Loucy (cell line): ENCODE measurements at regions not wholly inside any gene's neighbourhood (a gene's known extent, or its start where the extent isn't known, plus 50 kb on each side); places are given as distances from the start of the nearest gene placed in this dataset.

Experiments
- H2AFZ ChIP-seq: fragments of 200-600 bp; sonication (generic); 2 replicates; pipeline ENCODE4 v1.6.0; 2016; ENCODE audit warnings: antibody characterized with exemption, mild to moderate bottlenecking, low read length, moderate library complexity
- H3F3A ChIP-seq: fragments of 200-600 bp; 2 replicates; pipeline ENCODE4 v1.6.0; 2016; ENCODE audit warnings: antibody characterized with exemption, low read depth, mild to moderate bottlenecking
- H3K27me3 ChIP-seq: fragments of 200-600 bp; sonication (generic); 2 replicates; pipeline ENCODE4 v1.6.1; 2014; ENCODE audit warnings: low read length, mild to moderate bottlenecking; ENCODE audit not compliant: insufficient read depth, poor library complexity, severe bottlenecking
- H3K36me3 ChIP-seq: fragments of 200-600 bp; sonication (generic); 2 replicates; pipeline ENCODE4 v1.6.1; 2016; ENCODE audit warnings: low read length; ENCODE audit not compliant: insufficient read depth
- H3K4me1 ChIP-seq: fragments of 200-600 bp; sonication (generic); 2 replicates; pipeline ENCODE4 v1.5.1; 2014; ENCODE audit warnings: low read length, mild to moderate bottlenecking; ENCODE audit not compliant: insufficient read depth, poor library complexity, severe bottlenecking
- H3K4me2 ChIP-seq: fragments of 200-600 bp; sonication (generic); 2 replicates; pipeline ENCODE4 v1.6.0; 2014; ENCODE audit warnings: antibody characterized with exemption, low read length, low read depth, mild to moderate bottlenecking; ENCODE audit not compliant: poor library complexity, severe bottlenecking
- H3K4me3 ChIP-seq: fragments of 200-600 bp; sonication (generic); 2 replicates; pipeline ENCODE4 v1.5.1; 2014; ENCODE audit warnings: low read length, mild to moderate bottlenecking, mixed read lengths; ENCODE audit not compliant: poor library complexity, severe bottlenecking
- H3K79me2 ChIP-seq: fragments of 200-600 bp; sonication (generic); 2 replicates; pipeline ENCODE4 v1.6.1; 2014; ENCODE audit warnings: low read length; ENCODE audit not compliant: insufficient read depth
- H3K9ac ChIP-seq: fragments of 200-600 bp; sonication (generic); 2 replicates; pipeline ENCODE4 v1.6.0; 2014; ENCODE audit warnings: mild to moderate bottlenecking, low read depth, low read length, moderate library complexity; ENCODE audit not compliant: poor library complexity, severe bottlenecking
- H3K9me2 ChIP-seq: fragments of 200-600 bp; sonication (generic); replicated peaks from 2 replicates; pipeline ENCODE4 v1.6.1; 2016; ENCODE audit warnings: low read depth, low read length, mixed read lengths
- H3K9me3 ChIP-seq: fragments of 200-600 bp; sonication (generic); 2 replicates; pipeline ENCODE4 v1.6.1; 2014; ENCODE audit warnings: mild to moderate bottlenecking, antibody characterized with exemption, low read length, low read depth; ENCODE audit not compliant: insufficient read depth
- H4K20me1 ChIP-seq: fragments of 200-600 bp; sonication (generic); 2 replicates; pipeline ENCODE4 v1.6.0; 2014; ENCODE audit warnings: antibody characterized with exemption, low read length, mild to moderate bottlenecking; ENCODE audit not compliant: insufficient read depth, poor library complexity, severe bottlenecking
- EZH2phosphoT487 ChIP-seq: fragments of 200-600 bp; IDR thresholded peaks from 2 replicates; pipeline ENCODE4 v1.6.1; 2018; ENCODE audit warnings: antibody characterized with exemption, mild to moderate bottlenecking, moderate library complexity, borderline replicate concordance
- TF ChIP-seq, protein P1 (sequence below): fragments of 200-600 bp; sonication (generic); conservative IDR thresholded peaks from 2 replicates; pipeline ENCODE4 v1.5.1; 2014; ENCODE audit warnings: mild to moderate bottlenecking, antibody characterized with exemption, low read length

GRCh38 chr14:25237845-25238244 is 187.9 kb upstream of the STXBP6 start:
- H2AFZ ChIP-seq, result peak overlapping the region; percentile 71
- no peak overlapping the region for H3K9ac ChIP-seq
- H3K9me2 ChIP-seq, result no peaks in the 10 kb centered on the region
- TF ChIP-seq, protein P1, sequence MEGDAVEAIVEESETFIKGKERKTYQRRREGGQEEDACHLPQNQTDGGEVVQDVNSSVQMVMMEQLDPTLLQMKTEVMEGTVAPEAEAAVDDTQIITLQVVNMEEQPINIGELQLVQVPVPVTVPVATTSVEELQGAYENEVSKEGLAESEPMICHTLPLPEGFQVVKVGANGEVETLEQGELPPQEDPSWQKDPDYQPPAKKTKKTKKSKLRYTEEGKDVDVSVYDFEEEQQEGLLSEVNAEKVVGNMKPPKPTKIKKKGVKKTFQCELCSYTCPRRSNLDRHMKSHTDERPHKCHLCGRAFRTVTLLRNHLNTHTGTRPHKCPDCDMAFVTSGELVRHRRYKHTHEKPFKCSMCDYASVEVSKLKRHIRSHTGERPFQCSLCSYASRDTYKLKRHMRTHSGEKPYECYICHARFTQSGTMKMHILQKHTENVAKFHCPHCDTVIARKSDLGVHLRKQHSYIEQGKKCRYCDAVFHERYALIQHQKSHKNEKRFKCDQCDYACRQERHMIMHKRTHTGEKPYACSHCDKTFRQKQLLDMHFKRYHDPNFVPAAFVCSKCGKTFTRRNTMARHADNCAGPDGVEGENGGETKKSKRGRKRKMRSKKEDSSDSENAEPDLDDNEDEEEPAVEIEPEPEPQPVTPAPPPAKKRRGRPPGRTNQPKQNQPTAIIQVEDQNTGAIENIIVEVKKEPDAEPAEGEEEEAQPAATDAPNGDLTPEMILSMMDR, result peak; percentile 70
- TF ChIP-seq EZH2phosphoT487, result no peak
- H3K4me2 ChIP-seq, result peak overlapping the region; percentile 19
- no peaks in the 10 kb centered on the region for H3K27me3 ChIP-seq
- no peaks in the 10 kb centered on the region for H3F3A ChIP-seq
- H4K20me1 ChIP-seq, result no peaks in the 10 kb centered on the region
- H3K9me3 ChIP-seq, result no peaks in the 10 kb centered on the region
- no peaks in the 10 kb centered on the region for H3K79me2 ChIP-seq
- H3K4me1 ChIP-seq, result no peaks in the 10 kb centered on the region
- H3K4me3 ChIP-seq, result no peak overlapping the region
- no peaks in the 10 kb centered on the region for H3K36me3 ChIP-seq

DNA sequence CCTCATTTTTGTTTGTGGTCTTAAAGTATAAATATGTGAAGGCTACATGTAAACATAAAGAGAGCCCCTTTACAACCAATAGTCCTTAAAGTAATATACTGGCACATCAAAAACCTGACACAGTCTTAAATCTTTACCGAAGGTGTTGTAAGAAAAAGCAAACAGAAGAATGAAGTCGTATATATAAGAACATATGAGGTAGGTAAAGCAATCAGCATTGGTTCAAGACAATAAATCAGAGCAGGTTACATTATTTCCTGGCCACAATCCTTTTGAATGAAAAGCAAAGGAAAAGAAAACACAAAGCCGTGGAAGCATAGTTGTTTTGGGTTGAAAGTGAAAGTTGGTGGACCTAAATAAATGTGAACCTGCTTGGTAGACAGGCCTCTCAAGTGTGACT is 183.7 kb upstream of the STXBP6 start:
- H3K4me2 ChIP-seq, result peak overlapping the region; percentile 3
- H3K36me3 ChIP-seq, result no peaks in the 10 kb centered on the region
- no peak overlapping the region for H3K4me3 ChIP-seq
- no peaks in the 10 kb centered on the region for H3K9me2 ChIP-seq
- no peaks in the 10 kb centered on the region for H3K27me3 ChIP-seq
- no peak overlapping the region for H2AFZ ChIP-seq
- no peaks in the 10 kb centered on the region for H4K20me1 ChIP-seq
- no peaks in the 10 kb centered on the region for H3K79me2 ChIP-seq
- no peaks in the 10 kb centered on the region for H3K4me1 ChIP-seq
- no peaks in the 10 kb centered on the region for H3F3A ChIP-seq
- H3K9ac ChIP-seq, result no peak overlapping the region
- TF ChIP-seq EZH2phosphoT487, result no peak
- TF ChIP-seq, protein P1, result no peak
- H3K9me3 ChIP-seq, result no peaks in the 10 kb centered on the region

- H3K79me2 ChIP-seq, result no peaks in the 10 kb centered on the region
- H3F3A ChIP-seq, result no peaks in the 10 kb centered on the region
- no peak for TF ChIP-seq EZH2phosphoT487
- TF ChIP-seq, protein P1, result no peak
- no peaks in the 10 kb centered on the region for H4K20me1 ChIP-seq
- H2AFZ ChIP-seq, result no peak overlapping the region
- H3K9ac ChIP-seq, result no peak overlapping the region
- H3K4me2 ChIP-seq, result no peak overlapping the region
- no peaks in the 10 kb centered on the region for H3K27me3 ChIP-seq
- no peaks in the 10 kb centered on the region for H3K4me1 ChIP-seq
- H3K36me3 ChIP-seq, result no peaks in the 10 kb centered on the region
- no peaks in the 10 kb centered on the region for H3K9me2 ChIP-seq
- no peak overlapping the region for H3K4me3 ChIP-seq
- H3K9me3 ChIP-seq, result no peaks in the 10 kb centered on the region
Measured at GRCh38 chr14:25231004-25231403, 181.1 kb upstream of the STXBP6 start.
